Mesodermal cell (in vitro differentiated cells): ENCODE measurements at regions not wholly inside any gene's neighbourhood (a gene's known extent, or its start where the extent isn't known, plus 50 kb on each side); places are given as distances from the start of the nearest gene placed in this dataset.

Experiments
- H3K27ac ChIP-seq: 2 replicates; pipeline ENCODE4 v1.7.0; 2013; ENCODE audit warnings: mild to moderate bottlenecking, low read depth, low read length, moderate library complexity; ENCODE audit not compliant: severe bottlenecking
- H3K36me3 ChIP-seq: 2 replicates; pipeline ENCODE4 v1.7.1; 2013; ENCODE audit warnings: mild to moderate bottlenecking, low read length, moderate library complexity; ENCODE audit not compliant: control insufficient read depth, insufficient read depth
- H3K4me1 ChIP-seq: one replicate; pipeline ENCODE4 v1.7.1; 2013; ENCODE audit warnings: mild to moderate bottlenecking, low read length; ENCODE audit not compliant: insufficient read depth, control insufficient read depth, poor library complexity, severe bottlenecking
- H3K4me3 ChIP-seq: 2 replicates; pipeline ENCODE4 v1.7.0; 2013; ENCODE audit warnings: low read length, control low read depth, mild to moderate bottlenecking; ENCODE audit not compliant: insufficient read depth, poor library complexity, severe bottlenecking; ENCODE audit errors: extremely low read depth
- H3K9me3 ChIP-seq: 2 replicates; pipeline ENCODE4 v1.7.1; 2013; ENCODE audit warnings: mild to moderate bottlenecking, low read length, moderate library complexity; ENCODE audit not compliant: control insufficient read depth
- WGBS, 2 experiments: methylation state at CpG; one replicate each; pipeline ENCODE4 v1.1.5; 2013; ENCODE audit warnings: missing lambda C conversion rate in 2 of 2; ENCODE audit not compliant: insufficient coverage in 2 of 2; 5-methylcytosine and 5-hydroxymethylcytosine counted together

DNA sequence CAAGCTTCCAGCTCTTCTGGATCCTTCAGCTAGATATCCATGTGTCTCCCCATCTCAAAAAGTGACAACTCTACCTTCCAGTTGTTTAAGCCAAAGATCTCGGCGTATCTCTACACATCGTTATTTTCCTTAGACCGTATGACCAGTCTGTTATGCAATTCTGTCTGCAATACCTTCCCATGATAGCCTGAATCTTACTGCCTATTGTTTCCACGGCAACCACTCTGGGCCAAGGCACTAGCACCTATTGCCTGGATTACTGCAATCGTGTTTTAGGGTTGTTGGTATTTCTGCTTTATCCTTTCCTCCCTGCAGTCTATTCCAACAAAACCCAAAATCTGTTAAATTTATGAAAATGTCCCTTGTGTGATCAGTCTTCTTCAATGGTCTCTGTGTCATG, 448.4 kb downstream of the MTRR start:
- H3K36me3 ChIP-seq, result no peaks in the 10 kb centered on the region
- no peak overlapping the region for H3K27ac ChIP-seq
- H3K4me1 ChIP-seq, result no peaks in the 10 kb centered on the region
- H3K4me3 ChIP-seq, result no peak overlapping the region
- WGBS, 2 experiments, result 87 to 92% methylated on average over 4 of the region's 6 CpGs
- no peaks in the 10 kb centered on the region for H3K9me3 ChIP-seq

DNA sequence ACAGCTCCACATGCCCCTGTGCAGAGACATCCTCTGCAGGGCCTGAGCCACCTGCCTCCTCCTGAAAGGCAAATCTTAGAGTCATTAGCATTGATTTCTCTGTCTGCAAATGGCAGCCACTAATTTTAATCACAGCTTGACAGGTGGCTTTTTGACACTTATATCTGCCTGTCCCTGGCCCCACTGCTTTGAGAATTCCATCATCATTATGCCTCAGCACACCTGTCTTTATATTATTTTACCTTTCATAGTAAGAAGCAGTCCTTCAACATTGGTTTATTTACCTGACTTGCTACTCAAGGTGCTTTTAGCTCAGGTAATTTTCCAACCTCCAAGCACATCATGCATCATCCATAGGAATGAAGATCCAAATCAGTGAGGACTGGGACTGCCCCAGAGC, 451.3 kb downstream of the MTRR start:
- no peaks in the 10 kb centered on the region for H3K36me3 ChIP-seq
- no peaks in the 10 kb centered on the region for H3K4me1 ChIP-seq
- no peaks in the 10 kb centered on the region for H3K9me3 ChIP-seq
- H3K4me3 ChIP-seq, result no peak overlapping the region
- no peak overlapping the region for H3K27ac ChIP-seq

DNA sequence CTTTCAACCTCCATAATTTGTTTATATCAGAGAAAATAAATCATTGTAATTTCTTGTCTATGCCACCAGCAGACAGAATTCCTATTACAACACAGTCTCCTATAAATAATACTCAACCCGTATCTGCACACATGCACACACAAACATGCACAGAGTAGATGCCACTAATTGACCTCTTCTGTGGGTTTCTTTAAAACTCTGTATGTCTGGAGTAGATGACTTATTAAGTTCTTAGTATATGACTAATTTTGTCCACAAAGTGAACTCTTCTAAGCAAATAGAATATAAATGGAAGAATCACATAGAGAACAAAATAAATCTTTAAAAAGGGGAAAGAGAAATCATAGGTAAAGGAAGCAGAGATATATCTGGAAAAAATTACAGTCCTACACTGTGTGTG, 452.3 kb downstream of the MTRR start:
- Histone ChIP-seq H3K27ac (no peak overlapping the region), H3K9me3 (no peaks in the 10 kb centered on the region), H3K4me1 (no peaks in the 10 kb centered on the region), H3K4me3 (no peak overlapping the region), H3K36me3 (no peaks in the 10 kb centered on the region)
- no CpG with 5 or more reads among the region's 1 CpG for WGBS, 2 experiments

DNA sequence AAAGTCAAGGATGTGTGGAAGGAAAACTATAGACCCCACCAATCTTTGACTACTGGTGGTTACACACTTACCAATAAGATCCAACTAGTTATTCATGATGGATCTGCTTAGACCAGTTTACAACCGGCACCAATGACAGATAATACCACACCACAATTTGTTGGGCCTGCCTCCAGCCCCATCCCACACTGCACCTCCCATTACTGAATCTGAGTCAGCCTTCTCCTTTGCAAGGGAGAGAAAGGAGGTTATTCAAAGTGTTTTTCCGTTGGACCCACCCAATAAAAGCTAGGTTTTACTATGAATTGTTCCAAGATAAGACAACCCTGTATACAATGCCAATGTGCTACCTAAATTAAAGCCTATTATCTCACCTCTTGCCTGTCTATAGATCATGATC, 453.5 kb downstream of the MTRR start:
- Histone ChIP-seq H3K4me1 (no peaks in the 10 kb centered on the region), H3K9me3 (no peaks in the 10 kb centered on the region), H3K27ac (no peak overlapping the region), H3K4me3 (no peak overlapping the region), H3K36me3 (no peaks in the 10 kb centered on the region)
- WGBS, 2 experiments, result no CpG with 5 or more reads among the region's 2 CpGs

DNA sequence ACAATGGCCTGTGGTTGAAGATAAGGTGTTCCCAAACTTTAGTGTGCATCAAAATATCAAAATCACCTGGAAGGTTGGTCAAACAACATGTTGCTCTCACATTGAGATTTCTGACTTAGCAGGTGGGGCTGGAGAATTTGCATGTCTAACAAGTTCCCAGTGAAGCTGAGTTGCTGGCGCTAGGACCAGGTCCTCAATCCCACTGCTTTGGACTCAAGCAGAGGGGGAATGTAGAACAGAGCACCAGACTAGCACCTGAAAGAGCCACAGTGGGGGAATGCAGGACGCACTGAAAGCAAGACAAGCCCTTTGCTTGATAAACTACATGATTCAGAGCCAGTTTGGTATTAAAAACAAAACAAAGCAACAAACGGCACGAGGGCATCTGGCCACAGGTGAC, 458.1 kb downstream of the MTRR start:
- Histone ChIP-seq H3K9me3 (no peaks in the 10 kb centered on the region), H3K4me3 (no peak overlapping the region), H3K27ac (no peak overlapping the region), H3K36me3 (no peaks in the 10 kb centered on the region), H3K4me1 (no peaks in the 10 kb centered on the region)
- 79 to 100% methylated on average over 1 to 4 of the region's 4 CpGs for whole genome bisulfite sequencing, 2 experiments

DNA sequence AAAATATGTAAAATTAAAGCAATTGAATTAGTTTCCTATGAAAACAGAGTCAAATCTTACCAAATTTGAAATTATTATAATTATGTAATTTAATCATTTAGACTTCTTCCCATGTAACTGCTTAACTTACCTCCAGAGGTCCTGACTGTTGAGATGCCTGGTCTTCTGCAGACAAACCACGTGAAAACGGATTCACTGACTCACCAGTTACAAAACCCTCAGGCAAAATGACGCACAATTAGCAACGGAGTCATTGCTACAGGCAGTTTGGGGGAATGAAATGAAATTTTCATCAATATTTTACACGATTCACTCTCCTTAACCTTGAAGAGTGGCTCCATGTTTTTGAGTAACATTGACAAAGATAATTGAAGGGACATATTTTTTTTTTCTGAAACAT, 460.8 kb downstream of the MTRR start:
- no peak overlapping the region for H3K27ac ChIP-seq
- WGBS, 2 experiments, result 50% methylated on average over 1 of the region's 5 CpGs; no CpG with 5 or more reads in 1 of the 2 experiments
- H3K9me3 ChIP-seq, result no peaks in the 10 kb centered on the region
- H3K36me3 ChIP-seq, result no peaks in the 10 kb centered on the region
- no peaks in the 10 kb centered on the region for H3K4me1 ChIP-seq
- H3K4me3 ChIP-seq, result no peak overlapping the region

DNA sequence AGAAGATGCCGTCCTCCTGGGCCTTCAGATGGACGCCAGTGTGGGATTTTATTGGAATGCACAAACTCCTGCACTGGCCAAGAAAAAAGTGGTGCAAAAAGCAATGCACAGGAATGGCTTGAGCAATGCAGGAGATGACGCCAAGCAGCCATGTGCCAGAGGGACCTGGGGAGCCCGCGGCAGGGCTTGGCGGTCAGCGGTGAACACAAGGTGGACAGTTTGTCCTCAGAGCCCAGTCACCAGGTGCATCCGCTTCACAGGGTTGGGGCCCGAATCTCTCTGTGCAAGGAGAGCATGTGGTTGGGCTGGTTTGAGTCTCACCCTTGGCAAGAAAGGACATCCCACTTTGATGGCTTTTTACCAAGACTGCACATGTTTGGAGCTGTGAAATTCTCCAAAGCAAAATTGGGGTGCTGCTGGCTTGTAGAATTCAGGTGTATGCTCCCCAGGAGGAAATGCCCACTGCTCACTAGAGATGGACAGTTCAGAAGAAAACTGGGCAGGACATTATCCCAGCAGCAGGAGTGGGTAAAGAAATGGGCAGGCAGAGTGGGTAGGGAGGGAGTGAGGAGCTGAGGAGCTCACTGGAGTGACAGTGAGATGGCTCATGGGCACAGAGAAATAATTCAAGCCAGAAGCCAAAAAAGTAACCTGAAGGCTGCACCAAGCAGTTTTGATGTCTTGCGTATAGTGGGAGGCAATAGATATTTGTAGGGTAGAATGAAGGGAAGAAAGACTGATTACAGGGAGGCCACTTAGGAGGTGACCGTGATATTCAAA, 463.9 kb downstream of the MTRR start:
- WGBS, 2 experiments, result 91 to 100% methylated on average over 9 to 11 of the region's 11 CpGs
- Histone ChIP-seq H3K9me3 (no peaks in the 10 kb centered on the region), H3K27ac (no peak overlapping the region), H3K4me3 (no peak overlapping the region), H3K36me3 (no peaks in the 10 kb centered on the region), H3K4me1 (no peaks in the 10 kb centered on the region)

DNA sequence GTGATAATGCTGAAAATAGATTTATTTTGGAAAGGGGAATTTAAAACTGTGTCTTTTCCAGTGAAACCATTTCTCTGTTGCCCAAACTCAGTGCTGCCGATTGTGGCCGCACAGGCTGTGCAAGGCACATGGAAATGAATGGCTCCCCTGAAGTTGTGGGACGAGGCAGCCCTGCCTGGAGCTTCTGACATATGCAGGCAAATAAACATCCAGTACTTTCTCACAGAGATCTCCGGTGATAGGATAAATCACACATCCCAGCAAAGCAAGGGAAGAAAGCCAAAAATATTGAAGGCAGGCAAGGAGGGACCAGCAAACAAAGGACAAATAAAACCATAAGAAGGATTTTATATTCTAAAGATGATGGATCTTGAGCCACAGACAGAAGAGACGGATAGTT, 464.5 kb downstream of the MTRR start:
- H3K27ac ChIP-seq, result no peak overlapping the region
- no peaks in the 10 kb centered on the region for H3K4me1 ChIP-seq
- no peaks in the 10 kb centered on the region for H3K36me3 ChIP-seq
- no peaks in the 10 kb centered on the region for H3K9me3 ChIP-seq
- 79 to 95% methylated on average over 4 of the region's 5 CpGs for WGBS, 2 experiments
- H3K4me3 ChIP-seq, result no peak overlapping the region

DNA sequence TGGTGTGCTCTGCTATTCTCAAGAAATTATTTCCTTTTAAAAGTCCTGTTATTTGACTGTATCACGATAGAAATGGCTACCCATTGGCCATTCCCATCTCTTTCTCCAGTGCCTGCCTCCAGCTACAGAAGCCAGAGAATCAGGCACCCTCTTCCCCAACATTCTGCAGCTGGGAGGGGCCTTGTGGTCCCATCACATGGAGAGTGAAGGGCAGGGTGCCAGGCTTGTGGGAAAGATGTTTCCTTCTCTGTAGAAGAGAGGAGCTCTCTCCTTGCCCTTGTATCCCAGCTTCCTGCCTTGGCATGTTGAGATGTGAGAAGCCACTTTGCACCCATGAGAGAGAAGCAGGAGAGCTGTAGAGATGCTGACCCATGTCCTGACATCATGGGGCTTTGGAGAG, 465.0 kb downstream of the MTRR start:
- 100% methylated on average over 1 of the region's 1 CpG; no CpG with 5 or more reads in 1 of the 2 experiments for WGBS, 2 experiments
- Histone ChIP-seq H3K4me3 (no peak overlapping the region), H3K4me1 (no peaks in the 10 kb centered on the region), H3K27ac (no peak overlapping the region), H3K9me3 (no peaks in the 10 kb centered on the region), H3K36me3 (no peaks in the 10 kb centered on the region)

DNA sequence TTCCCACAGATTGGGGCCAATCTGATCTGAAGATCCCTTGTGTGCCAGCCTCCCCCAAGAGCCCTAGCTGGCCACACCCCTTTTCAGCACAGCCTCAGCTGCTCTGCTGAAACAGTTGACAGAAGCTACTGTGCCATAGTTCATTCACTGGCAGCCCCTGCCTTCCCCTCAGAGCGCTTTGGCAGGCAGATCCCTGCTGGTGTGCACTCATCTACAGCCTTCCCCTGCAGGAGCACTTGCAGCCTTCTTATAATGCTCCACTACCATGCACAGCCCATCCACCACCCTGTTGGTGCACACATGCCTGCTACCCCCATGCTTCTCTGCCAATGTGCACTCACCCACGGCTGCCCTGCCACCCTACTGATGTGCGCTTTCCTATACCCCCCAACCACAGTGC, 471.3 kb downstream of the MTRR start:
- H3K36me3 ChIP-seq, result no peaks in the 10 kb centered on the region
- 80 to 86% methylated on average over 1 to 2 of the region's 3 CpGs for WGBS, 2 experiments
- no peak overlapping the region for H3K4me3 ChIP-seq
- no peaks in the 10 kb centered on the region for H3K4me1 ChIP-seq
- H3K9me3 ChIP-seq, result no peaks in the 10 kb centered on the region
- H3K27ac ChIP-seq, result no peak overlapping the region

DNA sequence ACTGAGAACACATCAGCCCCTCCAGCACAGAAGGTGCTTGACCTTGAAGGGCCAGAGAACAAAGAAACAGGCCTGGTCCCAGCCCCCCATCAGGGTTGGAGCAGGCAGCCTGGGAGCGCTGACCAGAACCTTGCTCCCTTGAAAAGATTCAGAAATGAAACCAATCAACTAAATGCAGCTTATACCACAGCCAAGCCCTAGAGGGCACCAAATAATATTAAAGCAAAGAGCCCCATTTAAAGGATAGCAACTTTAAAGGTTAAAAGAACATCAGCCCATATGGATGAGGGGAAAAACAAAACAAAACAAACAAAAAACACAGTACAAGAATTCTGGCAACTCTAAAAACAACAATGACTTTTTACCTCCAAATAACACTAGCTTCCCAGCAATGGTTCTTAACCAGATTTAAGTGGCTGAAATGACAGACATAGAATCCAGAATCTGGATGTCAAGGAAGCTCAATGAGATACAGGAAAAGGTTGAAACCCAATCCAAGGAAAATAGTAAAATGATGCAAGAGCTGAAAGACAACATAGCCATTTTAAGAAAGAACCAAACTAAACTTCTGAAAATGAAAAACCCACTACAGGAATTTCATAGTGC, 471.9 kb downstream of the MTRR start:
- 20 to 33% methylated on average over 1 of the region's 1 CpG for WGBS, 2 experiments
- H3K27ac ChIP-seq, result no peak overlapping the region
- H3K36me3 ChIP-seq, result no peaks in the 10 kb centered on the region
- no peak overlapping the region for H3K4me3 ChIP-seq
- H3K9me3 ChIP-seq, result no peaks in the 10 kb centered on the region
- H3K4me1 ChIP-seq, result no peaks in the 10 kb centered on the region
